ENCODE measurements at regions not wholly inside any gene's neighbourhood (a gene's known extent, or its start where the extent isn't known, plus 50 kb on each side); places are given as distances from the start of the nearest gene placed in this dataset.

DNA sequence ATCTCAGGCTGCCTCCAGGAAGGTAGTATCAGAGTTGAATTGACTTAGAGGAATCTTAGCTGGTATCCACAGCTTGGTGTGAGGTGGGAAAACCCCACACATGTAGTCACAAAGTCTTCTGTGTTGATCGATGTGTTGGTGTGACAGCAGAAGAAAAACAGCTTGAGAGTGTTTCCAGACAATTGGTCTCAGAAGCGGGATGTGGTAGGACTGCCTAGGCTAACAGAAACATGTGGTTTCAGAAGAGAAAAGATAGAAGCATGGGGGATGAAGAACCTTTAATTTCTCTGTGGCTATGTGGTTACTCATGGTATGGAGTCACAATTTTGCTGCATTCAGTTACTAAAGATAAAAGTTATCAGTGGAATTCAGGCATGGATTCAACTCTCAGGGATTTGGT, 134.7 kb upstream of the SLITRK5 start:
- no peak for TF ChIP-seq TEAD4 (IDR thresholded peaks at IDR 0.05)
- TF ChIP-seq, protein P1, sequence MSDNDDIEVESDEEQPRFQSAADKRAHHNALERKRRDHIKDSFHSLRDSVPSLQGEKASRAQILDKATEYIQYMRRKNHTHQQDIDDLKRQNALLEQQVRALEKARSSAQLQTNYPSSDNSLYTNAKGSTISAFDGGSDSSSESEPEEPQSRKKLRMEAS (IDR thresholded peaks at IDR 0.05) = no peak

DNA sequence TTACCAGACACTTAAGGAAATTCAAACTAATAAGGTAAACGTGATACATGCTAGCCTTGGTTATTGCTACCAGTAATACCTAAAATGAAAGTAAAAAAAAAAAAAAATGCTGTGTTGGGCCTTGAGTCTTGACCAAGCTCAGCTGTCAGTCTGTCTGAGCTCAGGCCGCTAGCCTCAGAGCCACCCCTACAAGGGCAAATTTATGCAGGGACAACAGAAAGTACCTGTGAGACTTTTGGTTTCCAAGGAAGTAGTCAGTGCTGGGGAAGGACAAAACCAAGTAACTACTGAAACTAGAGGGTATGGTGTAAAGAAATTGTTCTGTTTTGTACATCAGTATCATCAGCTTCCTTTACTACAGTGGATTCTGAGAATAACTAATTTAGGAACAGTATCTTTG, 134.3 kb upstream of the SLITRK5 start:
- TF ChIP-seq, protein P2, sequence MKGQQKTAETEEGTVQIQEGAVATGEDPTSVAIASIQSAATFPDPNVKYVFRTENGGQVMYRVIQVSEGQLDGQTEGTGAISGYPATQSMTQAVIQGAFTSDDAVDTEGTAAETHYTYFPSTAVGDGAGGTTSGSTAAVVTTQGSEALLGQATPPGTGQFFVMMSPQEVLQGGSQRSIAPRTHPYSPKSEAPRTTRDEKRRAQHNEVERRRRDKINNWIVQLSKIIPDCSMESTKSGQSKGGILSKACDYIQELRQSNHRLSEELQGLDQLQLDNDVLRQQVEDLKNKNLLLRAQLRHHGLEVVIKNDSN (IDR thresholded peaks at IDR 0.05) = no peak
- no peak for TF ChIP-seq NFIC (IDR thresholded peaks at IDR 0.05)
- TF ChIP-seq RAD21 (IDR thresholded peaks at IDR 0.05; ENCODE audit: low read depth) = no peak
- TF ChIP-seq, protein P3, sequence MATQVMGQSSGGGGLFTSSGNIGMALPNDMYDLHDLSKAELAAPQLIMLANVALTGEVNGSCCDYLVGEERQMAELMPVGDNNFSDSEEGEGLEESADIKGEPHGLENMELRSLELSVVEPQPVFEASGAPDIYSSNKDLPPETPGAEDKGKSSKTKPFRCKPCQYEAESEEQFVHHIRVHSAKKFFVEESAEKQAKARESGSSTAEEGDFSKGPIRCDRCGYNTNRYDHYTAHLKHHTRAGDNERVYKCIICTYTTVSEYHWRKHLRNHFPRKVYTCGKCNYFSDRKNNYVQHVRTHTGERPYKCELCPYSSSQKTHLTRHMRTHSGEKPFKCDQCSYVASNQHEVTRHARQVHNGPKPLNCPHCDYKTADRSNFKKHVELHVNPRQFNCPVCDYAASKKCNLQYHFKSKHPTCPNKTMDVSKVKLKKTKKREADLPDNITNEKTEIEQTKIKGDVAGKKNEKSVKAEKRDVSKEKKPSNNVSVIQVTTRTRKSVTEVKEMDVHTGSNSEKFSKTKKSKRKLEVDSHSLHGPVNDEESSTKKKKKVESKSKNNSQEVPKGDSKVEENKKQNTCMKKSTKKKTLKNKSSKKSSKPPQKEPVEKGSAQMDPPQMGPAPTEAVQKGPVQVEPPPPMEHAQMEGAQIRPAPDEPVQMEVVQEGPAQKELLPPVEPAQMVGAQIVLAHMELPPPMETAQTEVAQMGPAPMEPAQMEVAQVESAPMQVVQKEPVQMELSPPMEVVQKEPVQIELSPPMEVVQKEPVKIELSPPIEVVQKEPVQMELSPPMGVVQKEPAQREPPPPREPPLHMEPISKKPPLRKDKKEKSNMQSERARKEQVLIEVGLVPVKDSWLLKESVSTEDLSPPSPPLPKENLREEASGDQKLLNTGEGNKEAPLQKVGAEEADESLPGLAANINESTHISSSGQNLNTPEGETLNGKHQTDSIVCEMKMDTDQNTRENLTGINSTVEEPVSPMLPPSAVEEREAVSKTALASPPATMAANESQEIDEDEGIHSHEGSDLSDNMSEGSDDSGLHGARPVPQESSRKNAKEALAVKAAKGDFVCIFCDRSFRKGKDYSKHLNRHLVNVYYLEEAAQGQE (IDR thresholded peaks at IDR 0.05; ENCODE audit: low read depth) = no peak
- TF ChIP-seq YY1 (IDR thresholded peaks at IDR 0.05; ENCODE audit: low read depth) = no peak
- TF ChIP-seq EP300 (IDR thresholded peaks at IDR 0.05; ENCODE audit: borderline replicate concordance) = no peak
- TF ChIP-seq CREB1 (IDR thresholded peaks at IDR 0.05; ENCODE audit: low read depth) = no peak
- TF ChIP-seq CEBPB (IDR thresholded peaks at IDR 0.05) = no peak
- TF ChIP-seq TCF12 (IDR thresholded peaks at IDR 0.05; ENCODE audit: low read depth) = no peak
- TF ChIP-seq TEAD4 (IDR thresholded peaks at IDR 0.05) = no peak

DNA sequence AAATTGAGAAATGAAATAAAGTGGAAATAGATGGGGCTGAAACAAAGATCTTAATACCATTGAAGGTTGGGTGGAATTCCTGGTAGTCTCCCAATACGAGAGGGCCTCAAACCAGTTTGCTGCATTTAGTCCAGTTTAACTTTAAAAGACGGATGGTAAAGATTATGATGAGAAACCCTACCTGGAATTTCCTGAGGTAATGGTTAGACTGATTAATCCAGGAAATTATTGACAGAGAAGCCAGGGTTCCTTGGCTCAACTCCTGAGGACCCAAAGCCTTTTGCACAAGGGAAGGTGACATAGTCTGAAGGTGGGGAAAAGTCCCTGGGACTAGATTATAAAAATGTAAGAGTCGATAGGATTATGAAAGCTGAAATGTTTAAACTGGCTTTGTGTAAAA, 133.2 kb upstream of the SLITRK5 start:
- no peak for TF ChIP-seq TCF12 (IDR thresholded peaks at IDR 0.05; ENCODE audit: low read depth)
- no peak for TF ChIP-seq EP300 (IDR thresholded peaks at IDR 0.05; ENCODE audit: borderline replicate concordance)
- no peak for TF ChIP-seq EGR1 (IDR thresholded peaks at IDR 0.05)
- TF ChIP-seq ZBTB7A (IDR thresholded peaks at IDR 0.05; ENCODE audit: low read depth) = no peak
- no peak for TF ChIP-seq RAD21 (IDR thresholded peaks at IDR 0.05; ENCODE audit: low read depth)
- no peak for TF ChIP-seq TEAD4 (IDR thresholded peaks at IDR 0.05)
- no peak for TF ChIP-seq FOXM1 (IDR thresholded peaks at IDR 0.05; ENCODE audit: borderline replicate concordance, low read depth)
- TF ChIP-seq, protein P2 (IDR thresholded peaks at IDR 0.05) = no peak

DNA sequence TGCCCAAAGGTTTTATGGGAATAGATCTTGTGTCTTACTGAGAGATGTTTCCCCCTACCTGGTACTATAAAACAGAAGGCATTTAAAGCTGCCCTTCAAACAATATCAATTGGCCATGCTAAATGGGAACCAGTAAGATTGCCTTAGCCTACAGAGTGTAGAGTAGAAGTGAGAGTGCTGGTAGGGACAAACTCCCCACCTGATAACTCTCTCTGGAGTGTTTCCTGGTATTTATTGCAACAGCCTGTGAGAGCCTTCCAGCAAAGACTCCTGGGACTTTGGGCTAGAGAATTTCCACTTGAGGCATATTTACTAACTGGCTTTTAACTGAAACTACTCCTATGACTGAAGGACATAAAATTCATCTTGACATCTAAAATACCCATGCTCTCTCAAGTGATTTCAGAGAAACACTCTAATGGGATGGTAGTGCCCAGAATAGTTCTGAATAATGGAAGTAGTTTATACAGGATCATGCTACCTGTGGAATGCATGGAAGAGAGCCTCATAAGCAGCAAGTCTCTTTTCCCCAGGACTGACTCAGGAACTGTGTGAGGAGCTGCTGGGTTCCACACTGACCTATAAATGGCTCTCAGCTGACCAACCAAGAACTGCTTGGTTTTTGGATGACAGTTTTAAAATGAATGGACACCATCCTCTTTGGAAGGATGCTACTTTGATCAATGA, 132.7 kb upstream of the SLITRK5 start:
- TF ChIP-seq, protein P1 (IDR thresholded peaks at IDR 0.05) = no peak
- TF ChIP-seq EP300 (IDR thresholded peaks at IDR 0.05; ENCODE audit: borderline replicate concordance) (no peak), ZBTB7A (IDR thresholded peaks at IDR 0.05; ENCODE audit: low read depth) (no peak), EGR1 (IDR thresholded peaks at IDR 0.05) (no peak), TCF12 (IDR thresholded peaks at IDR 0.05; ENCODE audit: low read depth) (no peak), YY1 (IDR thresholded peaks at IDR 0.05; ENCODE audit: low read depth) (no peak), FOXM1 (IDR thresholded peaks at IDR 0.05; ENCODE audit: borderline replicate concordance, low read depth) (no peak), TAF1 (IDR thresholded peaks at IDR 0.05; ENCODE audit: low read depth) (no peak), TEAD4 (IDR thresholded peaks at IDR 0.05) (no peak), CEBPB (IDR thresholded peaks at IDR 0.05) (no peak), NFIC (IDR thresholded peaks at IDR 0.05) (no peak)
- TF ChIP-seq, protein P2 (IDR thresholded peaks at IDR 0.05) = no peak
- TF ChIP-seq, protein P3 (IDR thresholded peaks at IDR 0.05; ENCODE audit: low read depth) = no peak

DNA sequence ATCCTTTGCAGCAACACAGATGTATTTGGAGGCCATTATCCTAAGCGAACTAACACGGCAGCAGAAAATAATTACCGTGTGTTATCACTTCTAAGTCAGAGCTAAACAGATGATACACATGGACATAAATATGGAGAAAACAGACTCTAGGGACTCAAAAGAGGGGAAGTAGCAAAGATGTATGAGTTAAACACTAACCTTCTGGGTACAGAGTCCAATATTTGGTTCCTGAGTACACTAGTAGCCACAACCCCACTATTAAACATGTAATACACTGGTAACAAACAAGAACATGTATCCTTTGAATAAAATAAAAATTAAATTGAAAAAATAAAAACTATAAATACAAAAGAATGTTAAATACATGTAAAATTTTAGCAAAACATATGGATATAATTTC, 118.0 kb upstream of the SLITRK5 start:
- TF ChIP-seq RAD21 (IDR thresholded peaks at IDR 0.05; ENCODE audit: low read depth) (no peak), NFIC (IDR thresholded peaks at IDR 0.05) (no peak), EGR1 (IDR thresholded peaks at IDR 0.05) (no peak), FOXM1 (IDR thresholded peaks at IDR 0.05; ENCODE audit: borderline replicate concordance, low read depth) (no peak), ZBTB7A (IDR thresholded peaks at IDR 0.05; ENCODE audit: low read depth) (no peak), YY1 (IDR thresholded peaks at IDR 0.05; ENCODE audit: low read depth) (no peak), CEBPB (IDR thresholded peaks at IDR 0.05) (no peak)
- TF ChIP-seq, protein P2 (IDR thresholded peaks at IDR 0.05) = no peak
- TF ChIP-seq, protein P3 (IDR thresholded peaks at IDR 0.05; ENCODE audit: low read depth) = no peak

All from Ishikawa (cell line).